PC-3 (cell line): ENCODE measurements at regions not wholly inside any gene's neighbourhood (a gene's known extent, or its start where the extent isn't known, plus 50 kb on each side); places are given as distances from the start of the nearest gene placed in this dataset.

Experiments
- ATAC-seq: fragments of 200-7000 bp; cut with Tn5 transposase; 2 replicates; pipeline ENCODE4 v1.9.1; 2020; ENCODE audit warnings: mild to moderate bottlenecking, moderate library complexity
- BruUV-seq: library from RNA; stranded (reverse); fragments of 400-500 nt; replicated peaks from 2 replicates; lab custom pipeline; 2021; lab: Mats Ljungman, UMichigan
- CTCF ChIA-PET: fragments of 300-600 bp; sonication (Branson Sonifier 250); formaldehyde crosslinking; loops from one replicate; lab custom pipeline; 2022; ENCODE audit warnings: antibody characterized with exemption; lab: Charles Lee
- POLR2A ChIA-PET: fragments of 300-600 bp; sonication (Branson Sonifier 250); formaldehyde crosslinking; loops from one replicate; lab custom pipeline; 2022; ENCODE audit warnings: antibody characterized with exemption; ENCODE audit not compliant: unreplicated experiment; lab: Charles Lee
- DNase-seq: peaks from one replicate; pipeline ENCODE4 v3.0.0-alpha.2; 2015
- H2AFZ ChIP-seq: fragments of 300-600 bp; sonication (generic); 2 replicates; pipeline ENCODE4 v1.6.0; 2016; ENCODE audit warnings: antibody characterized with exemption, low read length
- H3F3A ChIP-seq: fragments of 300-600 bp; sonication (generic); one replicate; pipeline ENCODE4 v1.6.0; 2017; ENCODE audit warnings: antibody characterized with exemption, low read length, control low read depth, mild to moderate bottlenecking; ENCODE audit not compliant: unreplicated experiment
- H3K27ac ChIP-seq: fragments of 300-600 bp; sonication (generic); 2 replicates; pipeline ENCODE4 v1.5.1; 2016; ENCODE audit warnings: mild to moderate bottlenecking, low read length
- H3K27me3 ChIP-seq: fragments of 300-600 bp; sonication (generic); 2 replicates; pipeline ENCODE4 v1.6.1; 2016; ENCODE audit warnings: low read length, mixed read lengths
- H3K36me3 ChIP-seq: fragments of 300-600 bp; sonication (generic); 2 replicates; pipeline ENCODE4 v1.6.1; 2016; ENCODE audit warnings: low read depth, mixed run types, low read length, mixed read lengths
- H3K4me1 ChIP-seq: fragments of 300-600 bp; sonication (generic); 2 replicates; pipeline ENCODE4 v1.5.1; 2016; ENCODE audit warnings: low read length; ENCODE audit not compliant: insufficient read depth
- H3K4me2 ChIP-seq: fragments of 300-600 bp; sonication (generic); 2 replicates; pipeline ENCODE4 v1.6.0; 2016; ENCODE audit warnings: low read length
- H3K4me3 ChIP-seq: fragments of 300-600 bp; sonication (generic); 2 replicates; pipeline ENCODE4 v1.5.1; 2016; ENCODE audit warnings: mild to moderate bottlenecking, low read length, mixed read lengths
- H3K79me2 ChIP-seq: fragments of 300-600 bp; sonication (generic); 2 replicates; pipeline ENCODE4 v1.6.1; 2017; ENCODE audit warnings: low read length, mixed read lengths
- H3K9ac ChIP-seq: fragments of 300-600 bp; sonication (generic); 2 replicates; pipeline ENCODE4 v1.6.0; 2016; ENCODE audit warnings: mild to moderate bottlenecking, low read length
- H3K9me2 ChIP-seq: fragments of 300-600 bp; sonication (generic); replicated peaks from 2 replicates; pipeline ENCODE4 v1.6.1; 2016; ENCODE audit warnings: mixed run types, low read length, mixed read lengths
- H3K9me3 ChIP-seq: fragments of 300-600 bp; sonication (generic); 2 replicates; pipeline ENCODE4 v1.6.1; 2016; ENCODE audit warnings: low read length, mixed read lengths
- H4K20me1 ChIP-seq: fragments of 300-600 bp; sonication (generic); 2 replicates; pipeline ENCODE4 v1.6.1; 2016; ENCODE audit warnings: low read length, mixed read lengths
- EZH2 ChIP-seq: fragments of 300-600 bp; sonication (generic); IDR thresholded peaks from one replicate; pipeline ENCODE4 v1.6.1; 2017; ENCODE audit warnings: antibody characterized with exemption, mild to moderate bottlenecking, low read length; ENCODE audit not compliant: unreplicated experiment
- EZH2phosphoT487 ChIP-seq: fragments of 300-600 bp; sonication (generic); IDR thresholded peaks from 2 replicates; pipeline ENCODE4 v1.6.1; 2018; ENCODE audit warnings: mild to moderate bottlenecking, antibody characterized with exemption, low read length, borderline replicate concordance
- intact Hi-C: fragments of 100-400 bp; cut with micrococcal nuclease; formaldehyde crosslinking; loops from 2 replicates; pipeline ENCODE4 v1.9.0; 2023
- TF ChIP-seq, protein P1 (sequence below): fragments of 300-600 bp; sonication (generic); conservative IDR thresholded peaks from 2 replicates; pipeline ENCODE4 v1.5.1; 2017; ENCODE audit warnings: antibody characterized with exemption, low read depth, mild to moderate bottlenecking, low read length

DNA sequence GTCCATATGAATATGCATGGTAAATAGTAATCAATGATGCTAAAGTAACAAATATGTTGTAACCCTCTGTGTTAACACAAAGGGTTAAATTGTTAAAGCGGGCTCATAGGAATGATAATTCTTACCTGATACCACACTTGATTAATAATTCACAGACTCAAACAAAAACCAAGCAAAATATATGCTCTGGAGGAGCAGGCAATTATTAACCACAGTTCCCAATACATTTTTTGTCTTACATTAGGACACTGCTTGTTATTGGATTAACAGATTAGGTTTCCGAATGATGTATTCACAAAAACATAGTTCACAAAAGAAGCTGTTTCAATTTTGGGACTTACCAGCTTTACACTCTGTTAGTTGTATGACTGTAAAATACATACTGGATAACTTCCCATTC, 300.9 kb upstream of the LRRTM4 start:
- Histone ChIP-seq H3K4me1 (no peaks in the 10 kb centered on the region), H2AFZ (no peak overlapping the region), H3F3A (no peaks in the 10 kb centered on the region), H4K20me1 (no peaks in the 10 kb centered on the region), H3K27ac (no peak overlapping the region), H3K79me2 (no peaks in the 10 kb centered on the region), H3K4me3 (no peak overlapping the region), H3K9me3 (no peaks in the 10 kb centered on the region; the same call in 1 of the 2 replicates), H3K27me3 (no peaks in the 10 kb centered on the region), H3K9me2 (no peaks in the 10 kb centered on the region), H3K4me2 (no peak overlapping the region), H3K9ac (no peak overlapping the region), H3K36me3 (no peaks in the 10 kb centered on the region)
- TF ChIP-seq EZH2phosphoT487 (no peak), EZH2 (no peak)
- TF ChIP-seq, protein P1, sequence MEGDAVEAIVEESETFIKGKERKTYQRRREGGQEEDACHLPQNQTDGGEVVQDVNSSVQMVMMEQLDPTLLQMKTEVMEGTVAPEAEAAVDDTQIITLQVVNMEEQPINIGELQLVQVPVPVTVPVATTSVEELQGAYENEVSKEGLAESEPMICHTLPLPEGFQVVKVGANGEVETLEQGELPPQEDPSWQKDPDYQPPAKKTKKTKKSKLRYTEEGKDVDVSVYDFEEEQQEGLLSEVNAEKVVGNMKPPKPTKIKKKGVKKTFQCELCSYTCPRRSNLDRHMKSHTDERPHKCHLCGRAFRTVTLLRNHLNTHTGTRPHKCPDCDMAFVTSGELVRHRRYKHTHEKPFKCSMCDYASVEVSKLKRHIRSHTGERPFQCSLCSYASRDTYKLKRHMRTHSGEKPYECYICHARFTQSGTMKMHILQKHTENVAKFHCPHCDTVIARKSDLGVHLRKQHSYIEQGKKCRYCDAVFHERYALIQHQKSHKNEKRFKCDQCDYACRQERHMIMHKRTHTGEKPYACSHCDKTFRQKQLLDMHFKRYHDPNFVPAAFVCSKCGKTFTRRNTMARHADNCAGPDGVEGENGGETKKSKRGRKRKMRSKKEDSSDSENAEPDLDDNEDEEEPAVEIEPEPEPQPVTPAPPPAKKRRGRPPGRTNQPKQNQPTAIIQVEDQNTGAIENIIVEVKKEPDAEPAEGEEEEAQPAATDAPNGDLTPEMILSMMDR, result no peak
- DNase-seq (no peak), ATAC-seq (no peak)
- CTCF ChIA-PET, result no interaction called here
- BruUV-seq, result no TSS peak
- POLR2A ChIA-PET, result no interaction called here
- intact Hi-C loops, result no loop called here

DNA sequence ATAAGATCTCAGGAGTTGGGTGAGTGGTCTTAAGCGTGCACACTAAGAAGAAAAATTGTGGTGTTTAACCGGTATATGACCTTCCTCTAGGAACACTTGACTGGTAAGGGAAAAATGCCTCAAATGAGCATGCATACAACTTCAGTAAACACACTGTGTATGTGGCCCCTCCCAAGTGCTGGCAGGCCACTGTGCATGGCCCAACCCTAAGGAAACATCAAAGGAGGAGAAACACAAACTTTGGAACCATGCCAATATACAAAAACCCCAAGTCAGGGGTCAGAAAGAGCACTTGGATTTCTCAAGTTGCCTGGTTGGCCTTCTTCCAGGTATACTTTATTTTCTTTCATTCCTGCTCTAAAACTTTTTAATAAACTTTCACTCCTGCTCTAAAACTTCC, 308.9 kb upstream of the LRRTM4 start:
- no TSS peak for BruUV-seq
- CTCF ChIA-PET, result no interaction called here

DNA sequence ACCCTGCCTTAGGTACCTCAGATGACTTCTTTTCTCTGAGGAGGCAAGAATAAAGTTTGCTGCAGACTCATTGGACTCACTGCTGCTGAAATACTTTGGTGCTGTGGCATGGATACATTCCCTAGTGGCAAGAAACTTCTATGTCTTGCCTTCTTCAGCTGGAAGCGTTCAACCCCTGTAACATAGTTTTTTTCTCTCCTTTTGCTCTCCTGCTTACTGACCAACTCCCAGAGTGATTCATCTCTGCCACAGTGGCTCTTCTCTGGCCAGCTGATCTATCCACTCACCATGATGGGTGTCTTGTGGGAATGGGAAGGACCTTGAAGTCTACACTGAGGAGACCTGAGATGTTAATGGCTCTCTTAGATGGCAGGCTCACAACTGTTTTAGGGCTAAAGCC, 309.3 kb upstream of the LRRTM4 start:
- peaks cover 16% of the 10 kb centered on the region for H3K9me3 ChIP-seq

More for the DNA sequence above, 308.9 kb upstream of the LRRTM4 start:
- H3K27ac ChIP-seq, result no peak overlapping the region
- ATAC-seq (no peak), DNase-seq (no peak)
- no peaks in the 10 kb centered on the region for H3F3A ChIP-seq
- TF ChIP-seq EZH2 (no peak), EZH2phosphoT487 (no peak)
- TF ChIP-seq, protein P1, result no peak
- no peak overlapping the region for H2AFZ ChIP-seq
- POLR2A ChIA-PET, result no interaction called here
- H3K79me2 ChIP-seq, result no peaks in the 10 kb centered on the region
- no peaks in the 10 kb centered on the region for H3K4me1 ChIP-seq
- intact Hi-C loops, result no loop called here
- H3K9ac ChIP-seq, result no peak overlapping the region
- H3K4me3 ChIP-seq, result no peak overlapping the region
- no peaks in the 10 kb centered on the region for H3K9me2 ChIP-seq
- no peaks in the 10 kb centered on the region for H3K36me3 ChIP-seq
- no peaks in the 10 kb centered on the region for H3K27me3 ChIP-seq
- H3K4me2 ChIP-seq, result no peak overlapping the region
- no peaks in the 10 kb centered on the region for H4K20me1 ChIP-seq
- peaks cover 16% of the 10 kb centered on the region for H3K9me3 ChIP-seq

More for the DNA sequence above, 309.3 kb upstream of the LRRTM4 start:
- H3K4me3 ChIP-seq, result no peak overlapping the region
- no peaks in the 10 kb centered on the region for H3K9me2 ChIP-seq
- POLR2A ChIA-PET, result no interaction called here
- BruUV-seq, result no TSS peak
- no peaks in the 10 kb centered on the region for H4K20me1 ChIP-seq
- intact Hi-C loops, result no loop called here
- H3K36me3 ChIP-seq, result no peaks in the 10 kb centered on the region
- no peaks in the 10 kb centered on the region for H3K4me1 ChIP-seq
- no peak overlapping the region for H3K4me2 ChIP-seq
- H3K27ac ChIP-seq, result no peak overlapping the region
- TF ChIP-seq, protein P1, result no peak
- TF ChIP-seq EZH2 (no peak), EZH2phosphoT487 (no peak)
- no peaks in the 10 kb centered on the region for H3K79me2 ChIP-seq
- H2AFZ ChIP-seq, result no peak overlapping the region
- CTCF ChIA-PET, result no interaction called here
- ATAC-seq (no peak), DNase-seq (no peak)
- H3K27me3 ChIP-seq, result no peaks in the 10 kb centered on the region
- no peak overlapping the region for H3K9ac ChIP-seq
- no peaks in the 10 kb centered on the region for H3F3A ChIP-seq
